ENCODE measurements at regions not wholly inside any gene's neighbourhood (a gene's known extent, or its start where the extent isn't known, plus 50 kb on each side); places are given as distances from the start of the nearest gene placed in this dataset.
"Not testable (repeated sequence)": the region's sequence is repeated elsewhere in the genome, so short reads cannot be mapped to it uniquely, and the experiment has no call there.

- TF ChIP-seq POLR2A, CTCF (IDR thresholded peaks at IDR 0.05): not testable (repeated sequence)
Measured at GRCh38 chr2:83245806-83246537, 1213.1 kb downstream of the SUCLG1 start.

Data from ovary (tissue), 3 donors.